CD14-positive monocyte (primary cell): ENCODE measurements at regions not wholly inside any gene's neighbourhood (a gene's known extent, or its start where the extent isn't known, plus 50 kb on each side); places are given as distances from the start of the nearest gene placed in this dataset.
A peak's percentile ranks its signal among the peaks of the same experiment; 100 is the strongest.

Experiments used
- DNase-seq, 3 donors: peaks; one replicate each; pipeline ENCODE4 v3.0.0-alpha.2; 2011 to 2022
- H2AFZ ChIP-seq: 2 replicates; pipeline ENCODE4 v1.6.0; 2012; ENCODE audit warnings: mild to moderate bottlenecking, low read depth, low read length, inconsistent platforms; ENCODE audit not compliant: insufficient read depth, poor library complexity, severe bottlenecking
- H3K27ac ChIP-seq, 2 donors: 1 replicate in 1 of 2; 2 replicates in 1 of 2; pipeline ENCODE4 v1.5.1; 2012 to 2013; ENCODE audit warnings: low read length in 2 of 2, control low read depth in 1 of 2, inconsistent platforms in 1 of 2, low read depth in 1 of 2, mild to moderate bottlenecking in 1 of 2
- H3K27me3 ChIP-seq, 2 donors: one replicate each; pipeline versions ENCODE4 v1.6.0 to v1.6.1; 2011 to 2013; ENCODE audit warnings: low read length in 2 of 2; ENCODE audit not compliant: control insufficient read depth in 2 of 2, insufficient read depth in 2 of 2
- H3K36me3 ChIP-seq, 2 donors: replicated peaks in 1 of 2; 1 replicate in 1 of 2; 2 replicates in 1 of 2; pipeline versions ENCODE4 v1.5.1 to v1.6.1; 2012 to 2013; ENCODE audit warnings: low read length in 2 of 2, control low read depth in 1 of 2, inconsistent platforms in 1 of 2, mild to moderate bottlenecking in 1 of 2; ENCODE audit not compliant: insufficient read depth in 2 of 2, control insufficient read depth in 1 of 2
- H3K4me1 ChIP-seq, 2 donors: 1 replicate in 1 of 2; 2 replicates in 1 of 2; pipeline versions ENCODE4 v1.5.1 to v1.6.1; 2012 to 2013; ENCODE audit warnings: low read length in 2 of 2, control low read depth in 1 of 2, inconsistent platforms in 1 of 2, mild to moderate bottlenecking in 1 of 2, moderate library complexity in 1 of 2; ENCODE audit not compliant: insufficient read depth in 2 of 2, control insufficient read depth in 1 of 2
- H3K4me2 ChIP-seq: replicated peaks from 2 replicates; pipeline ENCODE3; 2012; ENCODE audit warnings: low read length, moderate library complexity, mild to moderate bottlenecking; ENCODE audit not compliant: poor library complexity, severe bottlenecking; ENCODE audit errors: extremely low read depth
- H3K4me3 ChIP-seq, 3 experiments: fragments of 200-600 bp in 1 of 3; sonication (generic) in 1 of 3; replicated peaks in 1 of 3; 1 replicate in 2 of 3; 2 replicates in 1 of 3; pipeline ENCODE4 v1.5.1; 2011 to 2013; ENCODE audit warnings: low read length in 3 of 3, mild to moderate bottlenecking in 3 of 3, control low read depth in 2 of 3, low read depth in 2 of 3, inconsistent platforms in 1 of 3, moderate library complexity in 1 of 3
- H3K79me2 ChIP-seq: 2 replicates; pipeline ENCODE4 v1.6.0; 2012; ENCODE audit warnings: mild to moderate bottlenecking, control low read depth, inconsistent platforms, low read length, moderate library complexity; ENCODE audit not compliant: insufficient read depth
- H3K9ac ChIP-seq: 2 replicates; pipeline ENCODE4 v1.6.0; 2017; ENCODE audit warnings: low read length, mild to moderate bottlenecking; ENCODE audit not compliant: insufficient read depth, poor library complexity, severe bottlenecking
- H3K9me3 ChIP-seq, 2 donors: replicated peaks in 1 of 2; 1 replicate in 1 of 2; 2 replicates in 1 of 2; pipeline versions ENCODE4 v1.5.1 to v1.6.1; 2012 to 2013; ENCODE audit warnings: low read length in 2 of 2, control low read depth in 1 of 2; ENCODE audit not compliant: control insufficient read depth in 1 of 2, insufficient read depth in 1 of 2
- H4K20me1 ChIP-seq: 2 replicates; pipeline ENCODE4 v1.6.0; 2012; ENCODE audit warnings: mild to moderate bottlenecking, low read length, control low read depth, moderate library complexity; ENCODE audit not compliant: insufficient read depth
- H3K27ac Mint-ChIP-seq, 7 donors: one replicate each; pipeline ENCODE4 v1.8.0; 2020; ENCODE audit warnings: mild to moderate bottlenecking in 7 of 7, mixed read lengths in 7 of 7, moderate library complexity in 6 of 7, inconsistent platforms in 2 of 7
- H3K27me3 Mint-ChIP-seq, 3 donors: one replicate each; pipeline ENCODE4 v1.8.0; 2021 to 2022; ENCODE audit warnings: low read depth in 3 of 3, mild to moderate bottlenecking in 3 of 3, mixed read lengths in 3 of 3, moderate library complexity in 3 of 3, inconsistent platforms in 1 of 3
- H3K36me3 Mint-ChIP-seq, 2 donors: one replicate each; pipeline ENCODE4 v1.8.0; 2020; ENCODE audit warnings: mixed read lengths in 2 of 2, inconsistent platforms in 1 of 2, mild to moderate bottlenecking in 1 of 2
- H3K4me1 Mint-ChIP-seq: one replicate; pipeline ENCODE4 v1.8.0; 2020; ENCODE audit warnings: mild to moderate bottlenecking, mixed read lengths
- H3K4me3 Mint-ChIP-seq, 2 donors: one replicate each; pipeline ENCODE4 v1.8.0; 2020; ENCODE audit warnings: mild to moderate bottlenecking in 2 of 2, mixed read lengths in 2 of 2, moderate library complexity in 1 of 2
- H3K9me3 Mint-ChIP-seq, 7 donors: one replicate each; pipeline ENCODE4 v1.8.0; 2020 to 2022; ENCODE audit warnings: mixed read lengths in 7 of 7, mild to moderate bottlenecking in 6 of 7, moderate library complexity in 6 of 7, inconsistent platforms in 2 of 7
- WGBS: methylation state at CpG from one replicate; pipeline ENCODE4 v1.1.5; 2013; ENCODE audit warnings: missing lambda C conversion rate; ENCODE audit not compliant: insufficient coverage; 5-methylcytosine and 5-hydroxymethylcytosine counted together
- intact Hi-C, 2 donors: fragments of 100-400 bp; cut with micrococcal nuclease; formaldehyde crosslinking; loops; one replicate each; pipeline versions ENCODE4 v1.15.0 to v1.15.1; 2023
- TF ChIP-seq, protein P1 (sequence below): fragments of 200-600 bp; IDR thresholded peaks from one replicate; pipeline ENCODE4 v1.8.0; 2022; ENCODE audit warnings: antibody characterized with exemption, mild to moderate bottlenecking

DNA sequence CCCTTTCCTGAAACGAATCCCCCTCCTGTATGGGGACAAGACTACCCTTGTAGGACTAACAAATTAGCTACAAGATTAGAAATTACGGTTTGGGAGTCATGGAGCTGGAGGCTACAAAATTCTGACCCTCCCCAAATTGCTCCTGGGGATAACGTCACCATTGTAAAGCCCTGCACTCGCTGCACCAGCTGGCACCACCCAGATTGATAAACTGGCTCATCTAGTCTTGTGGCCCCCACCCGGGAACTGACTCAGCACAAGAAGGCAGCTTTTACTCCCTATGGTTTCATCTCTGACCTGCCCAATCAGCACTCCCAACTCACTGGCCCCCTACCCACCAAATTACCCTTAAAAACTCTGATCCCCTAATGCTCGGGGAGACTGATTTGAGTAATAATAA, 150.6 kb upstream of the TSC22D1 start:
- Histone ChIP-seq H3K36me3 (no peaks in the 10 kb centered on the region), H3K27ac (no peak overlapping the region), H3K4me3 (no peak overlapping the region), H4K20me1 (no peaks in the 10 kb centered on the region), H3K4me2 (no peak overlapping the region), H3K79me2 (no peaks in the 10 kb centered on the region), H3K4me1 (no peaks in the 10 kb centered on the region), H2AFZ (no peak overlapping the region), H3K9me3 (peaks cover 0 to 3% of the 10 kb centered on the region in 2 donors), H3K9ac (no peak overlapping the region), H3K27me3 (no peaks in the 10 kb centered on the region)
- peaks cover 0 to 2% (median 0%) of the 10 kb centered on the region in 3 donors for H3K27me3 Mint-ChIP-seq
- DNase-seq, result no peak
- no peak overlapping the region for H3K4me3 Mint-ChIP-seq
- intact Hi-C loops, result no loop called here
- H3K9me3 Mint-ChIP-seq, result peaks cover 2 to 21% (median 12%) of the 10 kb centered on the region in 7 donors
- 79% methylated on average over 2 of the region's 6 CpGs for WGBS
- no peak overlapping the region for H3K27ac Mint-ChIP-seq
- H3K4me1 Mint-ChIP-seq, result peaks cover 8% of the 10 kb centered on the region
- H3K36me3 Mint-ChIP-seq, result no peaks in the 10 kb centered on the region
- TF ChIP-seq, protein P1, sequence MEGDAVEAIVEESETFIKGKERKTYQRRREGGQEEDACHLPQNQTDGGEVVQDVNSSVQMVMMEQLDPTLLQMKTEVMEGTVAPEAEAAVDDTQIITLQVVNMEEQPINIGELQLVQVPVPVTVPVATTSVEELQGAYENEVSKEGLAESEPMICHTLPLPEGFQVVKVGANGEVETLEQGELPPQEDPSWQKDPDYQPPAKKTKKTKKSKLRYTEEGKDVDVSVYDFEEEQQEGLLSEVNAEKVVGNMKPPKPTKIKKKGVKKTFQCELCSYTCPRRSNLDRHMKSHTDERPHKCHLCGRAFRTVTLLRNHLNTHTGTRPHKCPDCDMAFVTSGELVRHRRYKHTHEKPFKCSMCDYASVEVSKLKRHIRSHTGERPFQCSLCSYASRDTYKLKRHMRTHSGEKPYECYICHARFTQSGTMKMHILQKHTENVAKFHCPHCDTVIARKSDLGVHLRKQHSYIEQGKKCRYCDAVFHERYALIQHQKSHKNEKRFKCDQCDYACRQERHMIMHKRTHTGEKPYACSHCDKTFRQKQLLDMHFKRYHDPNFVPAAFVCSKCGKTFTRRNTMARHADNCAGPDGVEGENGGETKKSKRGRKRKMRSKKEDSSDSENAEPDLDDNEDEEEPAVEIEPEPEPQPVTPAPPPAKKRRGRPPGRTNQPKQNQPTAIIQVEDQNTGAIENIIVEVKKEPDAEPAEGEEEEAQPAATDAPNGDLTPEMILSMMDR, result no peak

DNA sequence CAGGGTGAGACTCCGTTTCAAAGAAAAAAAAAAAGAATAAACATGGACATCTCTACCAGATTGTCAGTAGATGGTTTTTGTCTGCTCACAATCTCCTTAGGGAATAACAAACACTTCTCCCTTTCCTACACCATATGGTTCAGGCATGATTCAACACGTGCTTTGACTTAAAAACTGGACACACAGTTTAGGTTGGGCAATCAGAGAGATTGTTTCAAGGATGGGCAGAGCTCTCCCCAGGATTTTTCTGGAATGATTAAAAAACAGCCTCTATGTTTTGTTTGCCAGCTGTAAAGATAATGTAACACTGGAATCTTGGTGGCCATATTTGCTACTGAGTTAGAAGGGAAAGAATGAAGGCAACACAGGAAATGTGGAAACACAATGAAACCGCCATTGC, 150.1 kb upstream of the TSC22D1 start:
- no peaks in the 10 kb centered on the region for H3K36me3 ChIP-seq
- TF ChIP-seq, protein P1, result no peak
- H3K4me3 Mint-ChIP-seq, result peak overlapping the region in 1 of 2 donors; percentile 60
- peaks cover 8% of the 10 kb centered on the region for H3K4me1 Mint-ChIP-seq
- no peak overlapping the region for H3K27ac Mint-ChIP-seq
- no peaks in the 10 kb centered on the region for H4K20me1 ChIP-seq
- H3K9me3 ChIP-seq, result peaks cover 0 to 3% of the 10 kb centered on the region in 2 donors
- no peaks in the 10 kb centered on the region for H3K4me1 ChIP-seq
- no peaks in the 10 kb centered on the region for H3K36me3 Mint-ChIP-seq
- H3K27ac ChIP-seq, result no peak overlapping the region
- WGBS, result no CpG with 5 or more reads among the region's 3 CpGs
- peaks cover 0 to 2% (median 0%) of the 10 kb centered on the region in 3 donors for H3K27me3 Mint-ChIP-seq
- DNase-seq, result no peak
- no peak overlapping the region for H3K4me2 ChIP-seq
- H3K79me2 ChIP-seq, result no peaks in the 10 kb centered on the region
- H2AFZ ChIP-seq, result no peak overlapping the region
- no peaks in the 10 kb centered on the region for H3K27me3 ChIP-seq
- H3K9ac ChIP-seq, result no peak overlapping the region
- intact Hi-C loops, result no loop called here
- no peak overlapping the region for H3K4me3 ChIP-seq
- peaks cover 2 to 21% (median 12%) of the 10 kb centered on the region in 7 donors for H3K9me3 Mint-ChIP-seq
